HCT116 (cell line): ENCODE measurements at regions not wholly inside any gene's neighbourhood (a gene's known extent, or its start where the extent isn't known, plus 50 kb on each side); places are given as distances from the start of the nearest gene placed in this dataset.

Source experiments
- ATAC-seq: fragments of 200-7000 bp; cut with Tn5 transposase; 2 replicates; pipeline ENCODE4 v1.9.1; 2020; ENCODE audit warnings: mild to moderate bottlenecking, moderate library complexity
- BruUV-seq: library from RNA; stranded (reverse); fragments of 400-500 nt; replicated peaks from 2 replicates; lab custom pipeline; 2021; lab: Mats Ljungman, UMichigan
- CTCF ChIA-PET: fragments of 300-600 bp; sonication (Branson Sonifier 250); formaldehyde crosslinking; loops from one replicate; lab custom pipeline; 2021; ENCODE audit warnings: antibody characterized with exemption; lab: Charles Lee
- POLR2A ChIA-PET: fragments of 300-600, 350-600 bp; sonication (Branson Sonifier 250); formaldehyde crosslinking; loops from one replicate; lab custom pipeline; 2021; ENCODE audit warnings: antibody characterized with exemption; lab: Charles Lee
- RAD21 ChIA-PET, 2 experiments: fragments of 300-600 bp; sonication (Branson Sonifier 250); formaldehyde crosslinking; loops; one replicate each; lab custom pipeline; 2023; ENCODE audit warnings: low total read pairs in 2 of 2; ENCODE audit not compliant: uncharacterized antibody in 2 of 2, unreplicated experiment in 2 of 2, low non-redundant PET in 1 of 2; lab: Charles Lee
- DNase-seq: peaks from one replicate; pipeline ENCODE4 v3.0.0-alpha.2; 2010; ENCODE audit warnings: low read depth, low spot score
- H2AFZ ChIP-seq: fragments of 200-600 bp; shearing (Covaris generic), sonication (generic); 2 replicates; pipeline ENCODE4 v1.6.1; 2017; ENCODE audit warnings: low read depth, mixed run types, mixed read lengths, antibody characterized with exemption, low read length; ENCODE audit not compliant: poor library complexity, severe bottlenecking
- H3K27ac ChIP-seq: 2 replicates; pipeline ENCODE4 v1.5.1; 2012; ENCODE audit warnings: low read depth, low read length
- H3K27me3 ChIP-seq: fragments of 200-600 bp; sonication (generic); 2 replicates; pipeline ENCODE4 v1.6.1; 2016; ENCODE audit warnings: mixed run types, low read length, mixed read lengths; ENCODE audit not compliant: insufficient read depth
- H3K36me3 ChIP-seq, 2 experiments: fragments of 200-500 bp in 1 of 2; fragments of 200-600 bp in 1 of 2; sonication (Bioruptor generic) in 1 of 2; sonication (generic) in 1 of 2; 2 replicates each; pipeline versions ENCODE4 v1.5.1 to v1.6.1; 2014 to 2016; ENCODE audit warnings: low read length in 2 of 2, inconsistent platforms in 1 of 2, mixed read lengths in 1 of 2, mixed run types in 1 of 2; ENCODE audit not compliant: insufficient read depth in 2 of 2, control insufficient read depth in 1 of 2
- H3K4me1 ChIP-seq, 2 experiments: fragments of 200-600 bp in 1 of 2; sonication (generic) in 1 of 2; 2 replicates each; pipeline versions ENCODE4 v1.5.1 to v1.6.1; 2012 to 2017; ENCODE audit warnings: low read length in 2 of 2, inconsistent platforms in 1 of 2, mild to moderate bottlenecking in 1 of 2, mixed read lengths in 1 of 2, mixed run types in 1 of 2, moderate library complexity in 1 of 2; ENCODE audit not compliant: insufficient read depth in 2 of 2, control insufficient read depth in 1 of 2
- H3K4me2 ChIP-seq: fragments of 200-600 bp; sonication (generic); 2 replicates; pipeline ENCODE4 v1.6.1; 2017; ENCODE audit warnings: mixed run types, low read length, mixed read lengths
- H3K4me3 ChIP-seq, 2 experiments: fragments of 200-600 bp in 1 of 2; sonication (generic) in 1 of 2; replicated peaks in 1 of 2; 2 replicates each; pipeline ENCODE4 v1.5.1; 2011 to 2016; ENCODE audit warnings: low read length in 2 of 2, control low read depth in 1 of 2, low read depth in 1 of 2, mild to moderate bottlenecking in 1 of 2, mixed read lengths in 1 of 2, mixed run types in 1 of 2
- H3K79me2 ChIP-seq: fragments of 200-600 bp; sonication (generic); 2 replicates; pipeline ENCODE4 v1.6.1; 2017; ENCODE audit warnings: mild to moderate bottlenecking, mixed run types, low read length, moderate library complexity, mixed read lengths; ENCODE audit not compliant: insufficient read depth
- H3K9ac ChIP-seq: fragments of 200-600 bp; sonication (generic); 2 replicates; pipeline ENCODE4 v1.6.1; 2016; ENCODE audit warnings: low read length, mixed read lengths
- H3K9me2 ChIP-seq: fragments of 200-600 bp; sonication (generic), shearing (Covaris generic); 2 replicates; pipeline ENCODE4 v1.6.1; 2017; ENCODE audit warnings: mixed run types, mild to moderate bottlenecking, moderate library complexity; ENCODE audit not compliant: insufficient read depth
- H3K9me3 ChIP-seq, 2 experiments: fragments of 200-500 bp in 1 of 2; fragments of 200-600 bp in 1 of 2; sonication (Bioruptor generic) in 1 of 2; sonication (generic) in 1 of 2; 2 replicates each; pipeline ENCODE4 v1.6.1; 2014 to 2017; ENCODE audit warnings: low read length in 2 of 2, mixed read lengths in 2 of 2, inconsistent platforms in 1 of 2, low read depth in 1 of 2, mild to moderate bottlenecking in 1 of 2, mixed run types in 1 of 2, moderate library complexity in 1 of 2; ENCODE audit not compliant: control insufficient read depth in 1 of 2, insufficient read depth in 1 of 2
- H4K20me1 ChIP-seq: fragments of 200-600 bp; sonication (generic), shearing (Covaris generic); 2 replicates; pipeline ENCODE4 v1.6.1; 2017; ENCODE audit warnings: mixed run types, mild to moderate bottlenecking, moderate library complexity; ENCODE audit not compliant: insufficient read depth
- EGR1 ChIP-seq: IDR thresholded peaks from 2 replicates; pipeline ENCODE4 v1.6.1; 2012; ENCODE audit warnings: low read depth
- EZH2 ChIP-seq: fragments of 200-600 bp; sonication (generic); IDR thresholded peaks from 2 replicates; pipeline ENCODE4 v1.6.1; 2017; ENCODE audit warnings: antibody characterized with exemption, mixed run types
- EZH2phosphoT487 ChIP-seq: fragments of 200-600 bp; IDR thresholded peaks from 2 replicates; pipeline ENCODE4 v1.6.1; 2018; ENCODE audit warnings: antibody characterized with exemption, borderline replicate concordance
- JUND ChIP-seq: IDR thresholded peaks from 2 replicates; pipeline ENCODE4 v1.6.1; 2012
- POLR2AphosphoS5 ChIP-seq: IDR thresholded peaks from 2 replicates; pipeline ENCODE4 v1.6.1; 2011; ENCODE audit warnings: mild to moderate bottlenecking, low read depth, low read length, moderate library complexity
- REST ChIP-seq: IDR thresholded peaks from 2 replicates; pipeline ENCODE4 v1.6.1; 2012; ENCODE audit warnings: low read depth
- SIN3A ChIP-seq: IDR thresholded peaks from 2 replicates; pipeline ENCODE4 v1.6.1; 2012; ENCODE audit warnings: low read depth
- SP1 ChIP-seq: IDR thresholded peaks from 2 replicates; pipeline ENCODE4 v1.6.1; 2012; ENCODE audit warnings: low read depth
- ZNF274 ChIP-seq: fragments of 200-500 bp; sonication (Bioruptor generic); IDR thresholded peaks from 2 replicates; pipeline ENCODE4 v1.6.1; 2014; ENCODE audit warnings: mild to moderate bottlenecking, low read depth, low read length, inconsistent platforms
- intact Hi-C: fragments of 100-400 bp; cut with micrococcal nuclease; formaldehyde crosslinking; loops from 2 replicates; pipeline ENCODE4 v1.10.0; 2022
- TF ChIP-seq, protein P1 (sequence below): IDR thresholded peaks from 2 replicates; pipeline ENCODE4 v1.6.1; 2012

GRCh38 chr14:85798856-85799255 lies 268.9 kb downstream of the FLRT2 start:
- Histone ChIP-seq H3K9me2 (no peaks in the 10 kb centered on the region), H2AFZ (no peak overlapping the region), H3K4me1 (no peaks in the 10 kb centered on the region), H3K79me2 (no peaks in the 10 kb centered on the region), H3K4me3 (no peak overlapping the region), H4K20me1 (no peaks in the 10 kb centered on the region), H3K9me3 (peaks cover 15 to 27% of the 10 kb centered on the region in 2 experiments; a peak in 2 of 4 replicates), H3K36me3 (no peaks in the 10 kb centered on the region), H3K9ac (no peak overlapping the region), H3K27me3 (no peaks in the 10 kb centered on the region), H3K27ac (no peak overlapping the region), H3K4me2 (no peak overlapping the region)
- DNase-seq = no peak
- no peak for ATAC-seq
- ChIA-PET CTCF (no interaction called here), RAD21 (no interaction called here), POLR2A (no interaction called here)
- BruUV-seq = no TSS peak
- intact Hi-C loops = no loop called here
- TF ChIP-seq SP1 (no peak), EZH2 (no peak), EZH2phosphoT487 (no peak), ZNF274 (no peak), EGR1 (no peak), SIN3A (no peak), JUND (no peak), POLR2AphosphoS5 (no peak), REST (no peak)
- TF ChIP-seq, protein P1, sequence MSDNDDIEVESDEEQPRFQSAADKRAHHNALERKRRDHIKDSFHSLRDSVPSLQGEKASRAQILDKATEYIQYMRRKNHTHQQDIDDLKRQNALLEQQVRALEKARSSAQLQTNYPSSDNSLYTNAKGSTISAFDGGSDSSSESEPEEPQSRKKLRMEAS = no peak
